ENCODE measurements at regions not wholly inside any gene's neighbourhood (a gene's known extent, or its start where the extent isn't known, plus 50 kb on each side); places are given as distances from the start of the nearest gene placed in this dataset.

- no peak for TF ChIP-seq CTCF (IDR thresholded peaks at IDR 0.05)
- no peak for TF ChIP-seq POLR2A (IDR thresholded peaks at IDR 0.05)
- no peak for TF ChIP-seq POLR2AphosphoS5 (IDR thresholded peaks at IDR 0.05)
Observed at GRCh38 chr2:220175967-220176366, 548.5 kb downstream of the SLC4A3 start.

Measured in breast epithelium (tissue), 3 donors.